GM12878 (cell line): ENCODE measurements at regions not wholly inside any gene's neighbourhood (a gene's known extent, or its start where the extent isn't known, plus 50 kb on each side); places are given as distances from the start of the nearest gene placed in this dataset.

Source experiments
- ATAC-seq: fragments of 200-7000 bp; cut with Tn5 transposase; 3 replicates; pipeline ENCODE4 v1.9.1; 2020; ENCODE audit warnings: mild to moderate bottlenecking, moderate library complexity
- BruUV-seq: library from RNA; stranded (reverse); fragments of 400-500 nt; replicated peaks from 2 replicates; lab custom pipeline; 2021; lab: Mats Ljungman, UMichigan
- CTCF ChIA-PET: fragments of 300-600 bp; sonication (Branson Sonifier 250); formaldehyde crosslinking; extraction: SDS; loops from one replicate; lab custom pipeline; 2021; ENCODE audit warnings: inconsistent platforms; lab: Yijun Ruan, JAX
- POLR2A ChIA-PET: fragments of 350-600 bp; formaldehyde crosslinking; extraction: SDS; loops from one replicate; lab custom pipeline; 2021; ENCODE audit warnings: inconsistent platforms; lab: Charles Lee
- RAD21 ChIA-PET: fragments of 300-600 bp; sonication (Branson Sonifier 250); formaldehyde crosslinking; loops from one replicate; lab custom pipeline; 2023; ENCODE audit warnings: antibody characterized with exemption; ENCODE audit not compliant: unreplicated experiment; lab: Charles Lee
- SMC1A ChIA-PET: fragments of 300-600 bp; sonication (Branson Sonifier 250); formaldehyde crosslinking; loops from one replicate; lab custom pipeline; 2023; ENCODE audit not compliant: unreplicated experiment, uncharacterized antibody; lab: Charles Lee
- DNase-seq: peaks from one replicate; pipeline ENCODE4 v3.0.0-alpha.2; 2011; ENCODE audit warnings: low read depth, low spot score
- FAIRE-seq: peaks from 3 replicates; lab custom pipeline; 2011; peaks lifted over from hg19 to GRCh38; lab: Jason Lieb, UNC
- H2AFZ ChIP-seq: 2 replicates; pipeline ENCODE4 v1.6.0; 2011; ENCODE audit warnings: low read depth, low read length, control low read depth; ENCODE audit not compliant: control insufficient read depth
- H3K27ac ChIP-seq: 2 replicates; pipeline ENCODE4 v1.5.1; 2011; ENCODE audit warnings: control low read depth; ENCODE audit not compliant: control insufficient read depth, insufficient read depth
- H3K27me3 ChIP-seq, 2 experiments: replicated peaks in 1 of 2; 2 replicates each; pipeline versions ENCODE4 v1.6.0 to v1.6.1; 2011; ENCODE audit warnings: low read length in 1 of 2; ENCODE audit not compliant: control insufficient read depth in 2 of 2, insufficient read depth in 2 of 2
- H3K36me3 ChIP-seq, 2 experiments: 2 replicates each; pipeline ENCODE4 v1.5.1; 2011; ENCODE audit warnings: low read length in 1 of 2; ENCODE audit not compliant: control insufficient read depth in 2 of 2, insufficient read depth in 2 of 2
- H3K4me1 ChIP-seq: 2 replicates; pipeline ENCODE4 v1.6.1; 2011; ENCODE audit warnings: mild to moderate bottlenecking, low read length, moderate library complexity, mixed read lengths; ENCODE audit not compliant: control insufficient read depth, insufficient read depth
- H3K4me2 ChIP-seq: 2 replicates; pipeline ENCODE4 v1.6.0; 2011; ENCODE audit warnings: control low read depth; ENCODE audit not compliant: control insufficient read depth, insufficient read depth
- H3K4me3 ChIP-seq: fragments of 200-600 bp; sonication (generic); 2 replicates; pipeline ENCODE4 v1.5.1; 2016
- H3K79me2 ChIP-seq: 2 replicates; pipeline ENCODE4 v1.6.0; 2011; ENCODE audit warnings: low read length; ENCODE audit not compliant: control insufficient read depth, insufficient read depth
- H3K9ac ChIP-seq: 2 replicates; pipeline ENCODE4 v1.8.0; 2011; ENCODE audit warnings: low read length, control low read depth, mixed read lengths; ENCODE audit not compliant: control insufficient read depth, insufficient read depth
- H3K9me3 ChIP-seq: replicated peaks from 3 replicates; pipeline ENCODE4 v1.5.1; 2011; ENCODE audit warnings: mild to moderate bottlenecking, low read length; ENCODE audit not compliant: control insufficient read depth, insufficient read depth
- H4K20me1 ChIP-seq: 2 replicates; pipeline ENCODE4 v1.6.0; 2011; ENCODE audit not compliant: control insufficient read depth, insufficient read depth
- CBX3 ChIP-seq: fragments of 200-600 bp; sonication (generic); IDR thresholded peaks from 2 replicates; pipeline ENCODE4 v1.6.1; 2016; ENCODE audit warnings: low read depth, borderline replicate concordance
- IRF4 ChIP-seq: IDR thresholded peaks from 2 replicates; pipeline ENCODE4 v1.6.1; 2011; ENCODE audit warnings: low read depth, low read length
- NR2C1 ChIP-seq: fragments of 450-650 bp; IDR thresholded peaks from 2 replicates; pipeline ENCODE4 v1.6.1; 2017; ENCODE audit warnings: antibody characterized with exemption, mild to moderate bottlenecking, moderate library complexity
- SMARCA5 ChIP-seq: fragments of 450-650 bp; IDR thresholded peaks from 2 replicates; pipeline ENCODE4 v1.6.1; 2017; ENCODE audit warnings: mild to moderate bottlenecking
- TBL1XR1 ChIP-seq: IDR thresholded peaks from 2 replicates; pipeline ENCODE4 v1.6.1; 2012; ENCODE audit warnings: low read depth, low read length, improper control_type of control experiment
- TCF12 ChIP-seq: IDR thresholded peaks from 2 replicates; pipeline ENCODE4 v1.6.1; 2011; ENCODE audit warnings: low read depth, mild to moderate bottlenecking, low read length
- YBX1 ChIP-seq: fragments of 450-650 bp; IDR thresholded peaks from 2 replicates; pipeline ENCODE4 v1.6.1; 2016; ENCODE audit warnings: antibody characterized with exemption
- ZNF384 ChIP-seq: IDR thresholded peaks from 2 replicates; pipeline ENCODE4 v1.6.1; 2012; ENCODE audit warnings: low read depth, mild to moderate bottlenecking, low read length, improper control_type of control experiment, borderline replicate concordance
- WGBS: methylation state at CpG from one replicate; pipeline ENCODE4 v1.1.6; 2016; ENCODE audit warnings: low lambda C conversion rate; ENCODE audit not compliant: insufficient replicate concordance, insufficient coverage; ENCODE audit errors: missing lambda C conversion rate; 5-methylcytosine and 5-hydroxymethylcytosine counted together
- in situ Hi-C: fragments of 300-500 bp; cut with MboI; formaldehyde crosslinking; loops from 9 replicates; pipeline ENCODE4 v1.14.3; 2018; ENCODE audit warnings: mixed read lengths
- intact Hi-C: fragments of 100-400 bp; cut with micrococcal nuclease; formaldehyde crosslinking; loops from one replicate; pipeline ENCODE4 v1.14.2; 2022; ENCODE audit not compliant: unreplicated experiment
- TF ChIP-seq, protein P1 (sequence below): fragments of 450-650 bp; IDR thresholded peaks from 2 replicates; pipeline ENCODE4 v1.6.1; 2017; ENCODE audit warnings: low read depth, mild to moderate bottlenecking, moderate library complexity

- peaks cover 0 to 2% of the 10 kb centered on the region in 2 experiments; a peak in 1 of 4 replicates for H3K27me3 ChIP-seq
- no peak for FAIRE-seq
- 48% methylated on average over 12 of the region's 12 CpGs for WGBS
- H2AFZ ChIP-seq = no peak overlapping the region
- TF ChIP-seq TCF12 (no peak), TBL1XR1 (no peak), ZNF384 (no peak), SMARCA5 (no peak), YBX1 (no peak), IRF4 (no peak), CBX3 (no peak), NR2C1 (no peak)
- TF ChIP-seq, protein P1, sequence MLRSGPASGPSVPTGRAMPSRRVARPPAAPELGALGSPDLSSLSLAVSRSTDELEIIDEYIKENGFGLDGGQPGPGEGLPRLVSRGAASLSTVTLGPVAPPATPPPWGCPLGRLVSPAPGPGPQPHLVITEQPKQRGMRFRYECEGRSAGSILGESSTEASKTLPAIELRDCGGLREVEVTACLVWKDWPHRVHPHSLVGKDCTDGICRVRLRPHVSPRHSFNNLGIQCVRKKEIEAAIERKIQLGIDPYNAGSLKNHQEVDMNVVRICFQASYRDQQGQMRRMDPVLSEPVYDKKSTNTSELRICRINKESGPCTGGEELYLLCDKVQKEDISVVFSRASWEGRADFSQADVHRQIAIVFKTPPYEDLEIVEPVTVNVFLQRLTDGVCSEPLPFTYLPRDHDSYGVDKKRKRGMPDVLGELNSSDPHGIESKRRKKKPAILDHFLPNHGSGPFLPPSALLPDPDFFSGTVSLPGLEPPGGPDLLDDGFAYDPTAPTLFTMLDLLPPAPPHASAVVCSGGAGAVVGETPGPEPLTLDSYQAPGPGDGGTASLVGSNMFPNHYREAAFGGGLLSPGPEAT = no peak
- no peak overlapping the region for H3K27ac ChIP-seq
- no peaks in the 10 kb centered on the region for H3K4me1 ChIP-seq
- H3K4me2 ChIP-seq = no peak overlapping the region
- ChIA-PET SMC1A (interaction anchor here (0.6 to 6.0 kb wide), 5 partner anchors 34 to 664 kb away, joined by 3 to 76 read pairs (median 4); no protein-coding TSS in a partner anchor), POLR2A (interaction anchor here (1.3 kb wide), 1 partner anchor 82 kb away, joined by 4 read pairs; no protein-coding TSS in a partner anchor), CTCF (interaction anchor here (0.9 to 13.7 kb wide), 8 partner anchors 8 to 113 kb away, joined by 3 to 202 read pairs (median 5); no protein-coding TSS in a partner anchor), RAD21 (interaction anchor here (2.4 kb wide), 1 partner anchor 82 kb away, joined by 28 read pairs; no protein-coding TSS in a partner anchor)
- intact Hi-C loops (loop anchor here (5.0 kb wide), 1 partner anchor 45 kb away; no protein-coding TSS in a partner anchor), in situ Hi-C loops (no loop called here)
- H4K20me1 ChIP-seq = no peaks in the 10 kb centered on the region
- no peak overlapping the region for H3K9ac ChIP-seq
- no peaks in the 10 kb centered on the region; the same call in 2 of the 3 replicates for H3K9me3 ChIP-seq
- H3K4me3 ChIP-seq = no peak overlapping the region
- no peak for ATAC-seq
- no peaks in the 10 kb centered on the region for H3K79me2 ChIP-seq
- no TSS peak for BruUV-seq
- no peaks in the 10 kb centered on the region for H3K36me3 ChIP-seq
- no peak for DNase-seq
Observed at GRCh38 chr14:103186909-103187586, 63.8 kb downstream of the TNFAIP2 start.
